Fibroblast of skin of abdomen (primary cell): ENCODE measurements at regions not wholly inside any gene's neighbourhood (a gene's known extent, or its start where the extent isn't known, plus 50 kb on each side); places are given as distances from the start of the nearest gene placed in this dataset.
A peak's percentile ranks its signal among the peaks of the same experiment; 100 is the strongest.

ENCODE experiments used
- DNase-seq: peaks from one replicate; pipeline ENCODE4 v3.0.0-alpha.2; 2013

- no peak for DNase-seq
These were observed 329.0 kb downstream of the C11orf87 start for GRCh38 chr11:109750964-109751363.

GRCh38 chr11:109752212-109752825 lies 330.3 kb downstream of the C11orf87 start:
- peak; percentile 4 for DNase-seq

GRCh38 chr11:109756521-109756920 lies 334.5 kb downstream of the C11orf87 start:
- peak; percentile 3 for DNase-seq

- no peak for DNase-seq
These were observed 335.0 kb downstream of the C11orf87 start for GRCh38 chr11:109756951-109757350.

- no peak for DNase-seq
These were observed 330.6 kb upstream of the ZC3H12C start for GRCh38 chr11:109762546-109762945.

- no peak for DNase-seq
These were observed 327.4 kb upstream of the ZC3H12C start for GRCh38 chr11:109765709-109766311.

GRCh38 chr11:109769858-109770257 lies 323.3 kb upstream of the ZC3H12C start:
- DNase-seq = no peak

- no peak for DNase-seq
These were observed 322.9 kb upstream of the ZC3H12C start for GRCh38 chr11:109770323-109770722.

GRCh38 chr11:109772892-109773291 lies 320.3 kb upstream of the ZC3H12C start:
- DNase-seq = no peak

- no peak for DNase-seq
These were observed 317.5 kb upstream of the ZC3H12C start for GRCh38 chr11:109775686-109776085.

GRCh38 chr11:109783014-109783413 lies 310.2 kb upstream of the ZC3H12C start:
- no peak for DNase-seq

GRCh38 chr11:109783840-109784239 lies 309.4 kb upstream of the ZC3H12C start:
- no peak for DNase-seq

- no peak for DNase-seq
These were observed 308.7 kb upstream of the ZC3H12C start for GRCh38 chr11:109784536-109784935.

GRCh38 chr11:109785198-109785597 lies 308.0 kb upstream of the ZC3H12C start:
- DNase-seq = no peak

GRCh38 chr11:109785714-109786113 lies 307.5 kb upstream of the ZC3H12C start:
- DNase-seq = peak; percentile 3

GRCh38 chr11:109788948-109789490 lies 304.2 kb upstream of the ZC3H12C start:
- DNase-seq = no peak

GRCh38 chr11:109789901-109790300 lies 303.3 kb upstream of the ZC3H12C start:
- peak; percentile 51 for DNase-seq

GRCh38 chr11:109791337-109791736 lies 301.9 kb upstream of the ZC3H12C start:
- DNase-seq = no peak

GRCh38 chr11:109794501-109794900 lies 298.7 kb upstream of the ZC3H12C start:
- DNase-seq = no peak

GRCh38 chr11:109795234-109795633 lies 298.0 kb upstream of the ZC3H12C start:
- no peak for DNase-seq

- DNase-seq = no peak
These were observed 296.9 kb upstream of the ZC3H12C start for GRCh38 chr11:109796253-109796652.

GRCh38 chr11:109798521-109798920 lies 294.7 kb upstream of the ZC3H12C start:
- peak; percentile 59 for DNase-seq

GRCh38 chr11:109799604-109800003 lies 293.6 kb upstream of the ZC3H12C start:
- no peak for DNase-seq

GRCh38 chr11:109804911-109805310 lies 288.3 kb upstream of the ZC3H12C start:
- no peak for DNase-seq
